ENCODE measurements at regions not wholly inside any gene's neighbourhood (a gene's known extent, or its start where the extent isn't known, plus 50 kb on each side); places are given as distances from the start of the nearest gene placed in this dataset.

GRCh38 chr18:980586-980985 lies 75.9 kb downstream of the ADCYAP1 start:
- H3K27ac ChIP-seq (ENCODE audit: low read depth in 2 of 2, low read length in 2 of 2): no peak overlapping the region
- H3K27me3 ChIP-seq (ENCODE audit: control insufficient read depth, insufficient read depth, low read length): no peaks in the 10 kb centered on the region
- H3K36me3 ChIP-seq (ENCODE audit: control insufficient read depth in 2 of 3, insufficient read depth in 3 of 3, low read length in 3 of 3): no peaks in the 10 kb centered on the region
- H3K4me3 ChIP-seq (ENCODE audit: low read length in 3 of 3): no peak overlapping the region
- DNase-seq: no peak
- intact Hi-C loops (cut with DNase I): no loop called here
- H3K4me1 ChIP-seq (ENCODE audit: control insufficient read depth in 2 of 3, insufficient read depth in 2 of 3, low read depth in 1 of 3, low read length in 3 of 3): no peaks in the 10 kb centered on the region
- TF ChIP-seq CTCF (IDR thresholded peaks at IDR 0.05; ENCODE audit: borderline replicate concordance, extremely low read depth, insufficient read depth): no peak
- no peaks in the 10 kb centered on the region for H3K9me3 ChIP-seq (ENCODE audit: control insufficient read depth in 2 of 3, insufficient read depth in 1 of 3, low read length in 3 of 3)
- H3K9ac ChIP-seq (ENCODE audit: low read length in 3 of 3): no peak overlapping the region
- FAIRE-seq: no peak

DNA sequence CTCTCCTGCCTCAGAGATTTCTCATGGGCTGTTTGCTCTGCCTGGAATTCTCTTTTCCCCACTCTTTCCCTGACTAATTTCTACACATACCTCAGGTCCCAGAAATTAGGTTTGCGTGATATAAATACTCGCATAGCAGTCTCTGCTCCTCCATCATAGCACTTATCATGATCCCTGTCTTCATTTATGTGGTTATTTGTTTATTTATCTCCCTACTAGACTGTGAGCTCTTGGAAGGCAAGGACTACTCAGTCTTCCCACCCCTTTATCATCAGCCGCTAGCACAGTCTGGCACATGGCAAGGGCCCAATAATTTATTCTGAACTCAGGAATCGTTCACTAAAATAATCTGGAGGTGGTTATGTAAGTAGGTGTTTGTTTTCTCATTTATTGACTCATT lies 79.3 kb downstream of the ADCYAP1 start:
- TF ChIP-seq CTCF (IDR thresholded peaks at IDR 0.05; ENCODE audit: borderline replicate concordance, extremely low read depth, insufficient read depth): no peak

GRCh38 chr18:985212-985661 lies 80.6 kb downstream of the ADCYAP1 start:
- no peaks in the 10 kb centered on the region for H3K36me3 ChIP-seq (ENCODE audit: control insufficient read depth in 2 of 3, insufficient read depth in 3 of 3, low read length in 3 of 3)
- intact Hi-C loops (cut with DNase I): no loop called here
- no peak for FAIRE-seq

More for the DNA sequence above, 79.3 kb downstream of the ADCYAP1 start:
- H3K9me3 ChIP-seq (ENCODE audit: control insufficient read depth in 2 of 3, insufficient read depth in 1 of 3, low read length in 3 of 3): no peaks in the 10 kb centered on the region
- no peak overlapping the region for H3K4me3 ChIP-seq (ENCODE audit: low read length in 3 of 3)
- no peaks in the 10 kb centered on the region for H3K4me1 ChIP-seq (ENCODE audit: control insufficient read depth in 2 of 3, insufficient read depth in 2 of 3, low read depth in 1 of 3, low read length in 3 of 3)
- intact Hi-C loops (cut with DNase I): no loop called here
- no peak overlapping the region for H3K27ac ChIP-seq (ENCODE audit: low read depth in 2 of 2, low read length in 2 of 2)
- no peaks in the 10 kb centered on the region for H3K36me3 ChIP-seq (ENCODE audit: control insufficient read depth in 2 of 3, insufficient read depth in 3 of 3, low read length in 3 of 3)
- FAIRE-seq (no peak), DNase-seq (no peak)
- no peaks in the 10 kb centered on the region for H3K27me3 ChIP-seq (ENCODE audit: control insufficient read depth, insufficient read depth, low read length)
- H3K9ac ChIP-seq (ENCODE audit: low read length in 3 of 3): no peak overlapping the region

More at GRCh38 chr18:985212-985661, 80.6 kb downstream of the ADCYAP1 start:
- Histone ChIP-seq H3K9ac (ENCODE audit: low read length in 3 of 3) (no peak overlapping the region), H3K4me1 (ENCODE audit: control insufficient read depth in 2 of 3, insufficient read depth in 2 of 3, low read depth in 1 of 3, low read length in 3 of 3) (no peaks in the 10 kb centered on the region), H3K4me3 (ENCODE audit: low read length in 3 of 3) (no peak overlapping the region), H3K27ac (ENCODE audit: low read depth in 2 of 2, low read length in 2 of 2) (no peak overlapping the region), H3K27me3 (ENCODE audit: control insufficient read depth, insufficient read depth, low read length) (no peaks in the 10 kb centered on the region), H3K9me3 (ENCODE audit: control insufficient read depth in 2 of 3, insufficient read depth in 1 of 3, low read length in 3 of 3) (no peaks in the 10 kb centered on the region)
- DNase-seq: peak in 2 of 5 donors; percentile 22 to 24
- no peak for TF ChIP-seq CTCF (IDR thresholded peaks at IDR 0.05; ENCODE audit: borderline replicate concordance, extremely low read depth, insufficient read depth)

Measured in kidney (tissue), 13 donors.